ENCODE measurements at regions not wholly inside any gene's neighbourhood (a gene's known extent, or its start where the extent isn't known, plus 50 kb on each side); places are given as distances from the start of the nearest gene placed in this dataset.
"Not testable (repeated sequence)": the region's sequence is repeated elsewhere in the genome, so short reads cannot be mapped to it uniquely, and the experiment has no call there.

DNA sequence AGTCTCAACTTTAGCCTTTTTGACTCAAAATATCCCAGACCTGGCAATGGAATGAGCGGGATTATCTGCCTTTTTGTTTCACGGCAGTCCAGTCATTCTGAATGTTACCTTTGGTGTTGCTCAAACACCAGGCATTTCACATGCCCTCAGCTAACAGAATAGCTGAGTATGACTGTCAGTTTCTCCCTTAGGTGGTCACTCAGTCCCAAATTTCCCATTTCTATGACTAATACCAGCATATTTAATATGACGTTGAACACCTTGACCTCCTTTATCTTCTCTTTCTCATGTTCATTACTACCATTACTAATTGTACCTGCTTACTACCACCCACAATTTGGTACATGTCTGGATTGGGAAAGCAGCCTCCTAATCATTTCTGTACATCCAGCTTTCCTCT, 65.2 kb downstream of the EDN1 start:
- H3K36me3 ChIP-seq: peaks cover 0 to 10% (median 0%) of the 10 kb centered on the region in 3 donors
- peak overlapping the region; percentile 73 to 80 for H3K27ac ChIP-seq
- no peak overlapping the region for H3K4me3 ChIP-seq
- H3K27me3 ChIP-seq: no peaks in the 10 kb centered on the region
- TF ChIP-seq CTCF (IDR thresholded peaks at IDR 0.05): no peak
- H3K4me1 ChIP-seq: peaks cover 0 to 66% (median 23%) of the 10 kb centered on the region in 4 donors
- intact Hi-C loops (cut with DNase I; ENCODE audit: low total_unique reads): no loop called here
- peaks cover 3 to 15% (median 12%) of the 10 kb centered on the region in 3 donors for H3K9me3 ChIP-seq
- DNase-seq: no peak

DNA sequence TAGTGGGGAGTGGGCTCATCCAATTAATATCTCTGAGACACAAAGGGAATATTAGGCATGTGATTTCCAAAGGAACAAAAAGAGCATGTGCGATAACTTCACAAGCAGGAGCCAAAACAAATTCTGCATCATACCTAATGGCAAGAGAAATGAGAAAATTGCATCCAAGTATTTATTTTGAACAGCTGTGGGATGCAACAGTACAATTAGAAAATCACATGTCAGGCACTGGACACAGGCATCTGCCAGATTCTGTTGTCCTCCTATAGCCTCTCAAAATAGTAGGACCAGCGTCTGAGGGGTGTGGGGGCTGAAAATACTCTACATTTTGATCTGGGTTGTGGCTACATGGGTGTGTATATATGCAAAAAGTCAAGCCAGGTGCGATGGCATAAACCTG, 66.3 kb downstream of the EDN1 start:
- intact Hi-C loops (cut with DNase I; ENCODE audit: low total_unique reads): no loop called here
- peak overlapping the region; percentile 73 to 80 for H3K27ac ChIP-seq

GRCh38 chr6:12356983-12357972, 67.1 kb downstream of the EDN1 start:
- peaks cover 0 to 66% (median 23%) of the 10 kb centered on the region in 4 donors for H3K4me1 ChIP-seq
- H3K9me3 ChIP-seq: peaks cover 0 to 1% (median 0%) of the 10 kb centered on the region in 3 donors
- H3K27me3 ChIP-seq: no peaks in the 10 kb centered on the region
- H3K4me3 ChIP-seq: no peak overlapping the region
- no peak for TF ChIP-seq CTCF (IDR thresholded peaks at IDR 0.05)
- no peaks in the 10 kb centered on the region for H3K36me3 ChIP-seq
- intact Hi-C loops (cut with DNase I; ENCODE audit: low total_unique reads): no loop called here
- no peak for DNase-seq
- peak overlapping the region in 1 of 2 donors; percentile 80 for H3K27ac ChIP-seq

More for the DNA sequence above, 66.3 kb downstream of the EDN1 start:
- no peak for TF ChIP-seq CTCF (IDR thresholded peaks at IDR 0.05)
- H3K4me3 ChIP-seq: no peak overlapping the region
- peaks cover 3 to 7% (median 7%) of the 10 kb centered on the region in 3 donors for H3K9me3 ChIP-seq
- no peak for DNase-seq
- H3K36me3 ChIP-seq: peaks cover 0 to 3% (median 0%) of the 10 kb centered on the region in 3 donors
- peaks cover 0 to 66% (median 23%) of the 10 kb centered on the region in 4 donors for H3K4me1 ChIP-seq
- no peaks in the 10 kb centered on the region for H3K27me3 ChIP-seq

- no peak for TF ChIP-seq CTCF (IDR thresholded peaks at IDR 0.05)
- DNase-seq: no peak
- Histone ChIP-seq H3K27me3 (no peaks in the 10 kb centered on the region), H3K36me3 (no peaks in the 10 kb centered on the region), H3K4me3 (no peak overlapping the region), H3K27ac (no peak overlapping the region), H3K4me1 (peaks cover 0 to 75% (median 20%) of the 10 kb centered on the region in 4 donors), H3K9me3 (no peaks in the 10 kb centered on the region)
- intact Hi-C loops (cut with DNase I; ENCODE audit: low total_unique reads): no loop called here
These were observed 68.9 kb downstream of the EDN1 start for GRCh38 chr6:12359036-12359435.

DNA sequence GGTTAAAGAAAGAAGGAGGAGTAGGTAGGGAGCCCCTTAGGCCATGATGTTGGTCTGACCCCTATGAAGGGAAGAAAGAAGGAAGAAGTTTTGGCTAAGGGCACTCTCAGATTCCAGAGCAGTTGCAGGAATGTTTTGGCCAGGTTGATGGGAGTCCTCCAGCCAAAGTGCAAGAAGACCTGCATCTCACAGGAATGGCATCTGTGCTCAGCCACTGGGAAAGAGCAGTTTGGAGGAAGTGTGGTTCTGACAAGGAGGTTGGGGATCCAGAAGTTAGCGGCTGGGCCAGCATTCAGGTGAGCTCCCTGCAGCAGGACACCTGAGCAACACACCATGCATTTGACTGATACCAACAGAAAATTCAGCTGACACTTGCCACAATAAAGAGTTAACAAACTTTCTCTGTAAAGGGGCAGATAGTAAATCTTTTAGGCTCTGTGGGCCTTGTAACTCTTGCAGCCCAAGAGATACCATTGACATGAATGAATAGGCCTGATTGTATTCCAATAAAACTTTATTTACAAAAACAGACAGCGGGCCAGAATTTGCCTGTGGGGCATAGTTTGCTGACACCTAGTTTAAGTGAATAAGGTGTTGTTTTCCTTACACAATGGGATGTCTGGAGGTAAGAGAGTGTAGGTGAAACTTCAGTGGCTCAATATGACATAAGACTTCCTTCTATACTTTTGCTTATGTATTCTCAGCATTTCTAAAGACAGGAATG, 71.0 kb downstream of the EDN1 start:
- TF ChIP-seq CTCF (IDR thresholded peaks at IDR 0.05): no peak
- intact Hi-C loops (cut with DNase I; ENCODE audit: low total_unique reads): no loop called here
- H3K36me3 ChIP-seq: no peaks in the 10 kb centered on the region
- H3K9me3 ChIP-seq: no peaks in the 10 kb centered on the region
- no peak for DNase-seq
- H3K27me3 ChIP-seq: no peaks in the 10 kb centered on the region
- peaks cover 0 to 70% (median 12%) of the 10 kb centered on the region in 4 donors for H3K4me1 ChIP-seq
- no peak overlapping the region for H3K27ac ChIP-seq
- no peak overlapping the region for H3K4me3 ChIP-seq

DNA sequence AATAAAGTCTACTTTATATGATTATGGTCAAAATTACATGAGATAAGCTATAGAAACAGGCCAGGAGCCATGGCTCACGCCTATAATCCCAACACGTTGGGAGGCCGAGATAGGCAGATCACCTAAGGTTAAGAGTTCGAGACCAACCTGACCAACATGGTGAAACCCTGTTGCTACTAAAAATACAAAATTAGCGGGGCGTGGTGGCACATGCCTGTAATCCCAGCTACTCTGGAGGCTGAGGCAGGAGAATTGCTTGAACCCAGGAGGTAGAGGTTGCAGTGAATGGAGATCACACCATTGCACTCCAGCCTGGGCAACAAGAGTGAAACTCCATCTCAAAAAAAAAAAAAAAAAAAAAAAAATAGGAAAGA, 73.1 kb downstream of the EDN1 start:
- peaks cover 0 to 53% (median 9%) of the 10 kb centered on the region in 4 donors for H3K4me1 ChIP-seq
- H3K36me3 ChIP-seq; H3K27me3 ChIP-seq; H3K27ac ChIP-seq; DNase-seq; intact Hi-C loops (cut with DNase I; ENCODE audit: low total_unique reads); H3K9me3 ChIP-seq; H3K4me3 ChIP-seq: not testable (repeated sequence)
